ENCODE measurements at regions not wholly inside any gene's neighbourhood (a gene's known extent, or its start where the extent isn't known, plus 50 kb on each side); places are given as distances from the start of the nearest gene placed in this dataset.

GRCh38 chr5:111584651-111585050 is 72.3 kb upstream of the STARD4 start:
- peaks cover 11% of the 10 kb centered on the region; the same call in 1 of the 2 replicates for H3K4me1 ChIP-seq (ENCODE audit: control insufficient read depth, insufficient read depth, low read length)
- no peak overlapping the region for H3K4ac ChIP-seq (ENCODE audit: low read depth, low read length)
- no peaks in the 10 kb centered on the region for H3K9me3 ChIP-seq (ENCODE audit: control insufficient read depth, insufficient read depth, low read length)
- H3K36me3 ChIP-seq (ENCODE audit: control insufficient read depth, insufficient read depth, low read length): no peaks in the 10 kb centered on the region
- H2BK120ac ChIP-seq (ENCODE audit: low read depth, low read length): no peak overlapping the region
- H3K9me1 ChIP-seq (ENCODE audit: insufficient read depth, low read length): no peaks in the 10 kb centered on the region
- H2AK9ac ChIP-seq (replicated peaks; ENCODE audit: low read depth, low read length, poor library complexity): no peak overlapping the region
- H3K27me3 ChIP-seq (ENCODE audit: control insufficient read depth, insufficient read depth, low read length): peaks cover 1% of the 10 kb centered on the region; the same call in 1 of the 2 replicates
- no peak overlapping the region for H2AK5ac ChIP-seq (ENCODE audit: low read depth, low read length)
- no peak overlapping the region for H2AFZ ChIP-seq (replicated peaks; ENCODE audit: low read length, poor library complexity)
- no peak overlapping the region for H4K91ac ChIP-seq (ENCODE audit: insufficient read depth, low read depth, low read length)
- ChIA-PET POLR2A (ENCODE audit: unreplicated experiment) (no interaction called here), CTCF (no interaction called here)
- TF ChIP-seq USF2 (IDR thresholded peaks at IDR 0.05; ENCODE audit: low read depth, low read length) (no peak), CEBPB (IDR thresholded peaks at IDR 0.05; ENCODE audit: low read depth, low read length) (peak; percentile 34; the same call in 1 of the 2 replicates), NFE2L2 (IDR thresholded peaks at IDR 0.05; ENCODE audit: low read depth, low read length) (no peak), MAZ (IDR thresholded peaks at IDR 0.05; ENCODE audit: borderline replicate concordance, low read depth, low read length) (no peak)
- no peak overlapping the region for H2BK5ac ChIP-seq (ENCODE audit: low read depth, low read length, poor library complexity, severe bottlenecking)
- BruUV-seq (replicated peaks): no TSS peak
- H3K27ac ChIP-seq (ENCODE audit: insufficient read depth, low read length): no peak overlapping the region
- H2BK20ac ChIP-seq (ENCODE audit: low read depth, low read length): no peak overlapping the region
- no peak overlapping the region for H3K4me2 ChIP-seq (ENCODE audit: low read depth, low read length)
- no peaks in the 10 kb centered on the region for H3K79me1 ChIP-seq (ENCODE audit: low read depth in 1 of 2, low read length in 2 of 2)
- intact Hi-C loops (cut with micrococcal nuclease) (no loop called here), in situ Hi-C loops (cut with MboI; ENCODE audit: low sequenced_read_pairs) (no loop called here), dilution Hi-C loops (cut with HindIII; ENCODE audit: low sequenced_read_pairs, unreplicated experiment) (no loop called here)
- peak overlapping the region; percentile 40; the same call in 1 of the 2 replicates for H3K14ac ChIP-seq (replicated peaks; ENCODE audit: low read depth, low read length)
- WGBS, 2 experiments (ENCODE audit: extremely low coverage in 2 of 2, insufficient read length in 1 of 2): no CpG with 5 or more reads among the region's 1 CpG
- DNase-seq (peak; percentile 75), ATAC-seq (ENCODE audit: low read depth) (peak; percentile 16; the same call in 1 of the 2 replicates)
- no peak overlapping the region for H3K56ac ChIP-seq (ENCODE audit: extremely low read depth, insufficient read depth, low read length)
- no peak overlapping the region for H4K8ac ChIP-seq (ENCODE audit: low read depth in 2 of 2, low read length in 2 of 2)
- H3K4me3 ChIP-seq (ENCODE audit: insufficient read depth, low read depth, low read length): no peak overlapping the region
- H2BK15ac ChIP-seq (ENCODE audit: low read depth, low read length): 0 out of 3 replicates have a peak overlapping the region, but pooled peaks have one; percentile 10
- no peak overlapping the region for H3K18ac ChIP-seq (ENCODE audit: low read depth, low read length)
- H3K9ac ChIP-seq (ENCODE audit: low read depth, low read length): no peak overlapping the region
- no peak overlapping the region for H4K5ac ChIP-seq (ENCODE audit: low read depth, low read length)
- H4K20me1 ChIP-seq (ENCODE audit: insufficient read depth, low read length): no peaks in the 10 kb centered on the region
- no peak overlapping the region for H3K23ac ChIP-seq (ENCODE audit: low read depth, low read length)

All from IMR-90 (cell line).